Fibroblast of pulmonary artery (primary cell): ENCODE measurements at regions not wholly inside any gene's neighbourhood (a gene's known extent, or its start where the extent isn't known, plus 50 kb on each side); places are given as distances from the start of the nearest gene placed in this dataset.

Source experiments
- DNase-seq: peaks from one replicate; pipeline ENCODE4 v3.0.0-alpha.2; 2010; ENCODE audit warnings: low read depth
- H3K4me3 ChIP-seq: replicated peaks from 2 replicates; pipeline ENCODE4 v1.5.1; 2011; ENCODE audit warnings: low read depth, mild to moderate bottlenecking, control low read depth, low read length, moderate library complexity
- TF ChIP-seq, protein P1 (sequence below): IDR thresholded peaks from 2 replicates; pipeline ENCODE4 v1.5.1; 2011; ENCODE audit warnings: mild to moderate bottlenecking, control low read depth, low read length, inconsistent platforms; ENCODE audit errors: missing control alignments

GRCh38 chr18:10113121-10114022 lies 199.6 kb downstream of the VAPA start:
- DNase-seq: peak; percentile 48
- TF ChIP-seq, protein P1, sequence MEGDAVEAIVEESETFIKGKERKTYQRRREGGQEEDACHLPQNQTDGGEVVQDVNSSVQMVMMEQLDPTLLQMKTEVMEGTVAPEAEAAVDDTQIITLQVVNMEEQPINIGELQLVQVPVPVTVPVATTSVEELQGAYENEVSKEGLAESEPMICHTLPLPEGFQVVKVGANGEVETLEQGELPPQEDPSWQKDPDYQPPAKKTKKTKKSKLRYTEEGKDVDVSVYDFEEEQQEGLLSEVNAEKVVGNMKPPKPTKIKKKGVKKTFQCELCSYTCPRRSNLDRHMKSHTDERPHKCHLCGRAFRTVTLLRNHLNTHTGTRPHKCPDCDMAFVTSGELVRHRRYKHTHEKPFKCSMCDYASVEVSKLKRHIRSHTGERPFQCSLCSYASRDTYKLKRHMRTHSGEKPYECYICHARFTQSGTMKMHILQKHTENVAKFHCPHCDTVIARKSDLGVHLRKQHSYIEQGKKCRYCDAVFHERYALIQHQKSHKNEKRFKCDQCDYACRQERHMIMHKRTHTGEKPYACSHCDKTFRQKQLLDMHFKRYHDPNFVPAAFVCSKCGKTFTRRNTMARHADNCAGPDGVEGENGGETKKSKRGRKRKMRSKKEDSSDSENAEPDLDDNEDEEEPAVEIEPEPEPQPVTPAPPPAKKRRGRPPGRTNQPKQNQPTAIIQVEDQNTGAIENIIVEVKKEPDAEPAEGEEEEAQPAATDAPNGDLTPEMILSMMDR: no peak

GRCh38 chr18:10114717-10115463 lies 201.1 kb downstream of the VAPA start:
- DNase-seq: no peak
- H3K4me3 ChIP-seq: no peak overlapping the region
- TF ChIP-seq, protein P1: no peak

More at GRCh38 chr18:10113121-10114022, 199.6 kb downstream of the VAPA start:
- no peak overlapping the region for H3K4me3 ChIP-seq

DNA sequence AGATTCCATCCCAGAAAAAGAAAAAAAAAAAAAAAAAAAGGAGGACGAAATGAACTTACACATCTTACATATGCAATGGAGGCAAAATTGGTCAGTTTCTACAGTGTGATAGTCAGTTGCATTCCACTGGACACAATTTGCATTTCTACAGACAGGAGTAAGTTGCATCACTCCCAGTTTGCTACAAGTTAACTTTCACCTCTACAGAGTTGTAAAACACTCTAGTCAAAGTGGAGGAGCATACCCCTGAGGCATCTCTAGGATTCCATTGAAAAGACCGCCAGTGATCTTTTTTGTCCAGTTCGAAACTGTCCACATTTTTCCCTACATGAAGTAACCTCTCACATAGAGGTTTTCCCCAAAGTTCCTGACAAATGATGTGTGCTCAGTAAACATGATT lies 202.8 kb downstream of the VAPA start:
- TF ChIP-seq, protein P1: no peak
- no peak overlapping the region for H3K4me3 ChIP-seq
- no peak for DNase-seq

GRCh38 chr18:10119528-10119927 lies 205.7 kb downstream of the VAPA start:
- no peak overlapping the region for H3K4me3 ChIP-seq
- TF ChIP-seq, protein P1: no peak
- DNase-seq: no peak

DNA sequence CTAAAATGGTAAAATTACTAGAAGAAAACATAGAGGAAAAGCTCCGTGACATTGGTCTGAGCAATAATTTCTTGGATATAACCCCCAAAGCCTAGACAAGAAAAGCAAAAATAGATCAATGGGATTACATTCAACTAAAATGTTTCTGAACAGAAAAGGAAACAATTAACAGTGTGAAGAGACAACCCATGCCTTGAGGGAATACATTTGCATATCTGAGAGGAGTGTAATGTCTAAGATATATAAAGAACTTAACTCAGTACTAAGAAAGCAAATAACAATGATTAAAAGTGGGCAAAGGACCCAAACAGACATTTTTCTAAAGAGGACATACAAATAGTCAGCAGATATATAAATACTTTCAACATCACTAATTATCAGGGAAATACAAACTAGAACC lies 206.2 kb downstream of the VAPA start:
- DNase-seq: no peak
- TF ChIP-seq, protein P1: no peak
- no peak overlapping the region for H3K4me3 ChIP-seq

DNA sequence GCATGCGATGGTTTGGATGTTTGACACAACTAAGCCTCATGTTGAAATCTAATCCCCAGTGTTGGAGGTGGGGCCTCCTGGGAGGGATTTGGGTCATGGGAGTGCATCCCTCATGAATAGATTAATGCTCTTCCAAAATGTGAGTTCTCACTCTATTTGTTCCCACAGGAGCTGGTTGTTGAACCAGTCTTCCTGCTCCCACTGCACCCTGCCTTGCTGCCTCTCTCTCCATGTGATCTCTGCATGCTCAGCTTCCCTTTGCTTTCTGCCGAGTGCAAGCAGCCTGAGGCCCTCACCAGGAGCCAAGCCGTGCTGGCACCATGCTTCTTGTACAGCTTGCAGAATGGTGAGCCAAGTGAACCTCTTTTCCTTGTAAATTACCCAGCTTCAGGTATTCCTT lies 206.8 kb downstream of the VAPA start:
- no peak for DNase-seq
- TF ChIP-seq, protein P1: no peak
- H3K4me3 ChIP-seq: no peak overlapping the region
